Endothelial cell of umbilical vein (primary cell): ENCODE measurements at regions not wholly inside any gene's neighbourhood (a gene's known extent, or its start where the extent isn't known, plus 50 kb on each side); places are given as distances from the start of the nearest gene placed in this dataset.
"Not testable (repeated sequence)": the region's sequence is repeated elsewhere in the genome, so short reads cannot be mapped to it uniquely, and the experiment has no call there.

Experiments
- BruUV-seq: library from RNA; stranded (reverse); fragments of 400-500 nt; replicated peaks from 2 replicates; lab custom pipeline; 2021; lab: Mats Ljungman, UMichigan
- CTCF ChIA-PET: fragments of 300-600, 350-600 bp; sonication (Branson Sonifier 250); formaldehyde crosslinking; loops from one replicate; lab custom pipeline; 2021; ENCODE audit warnings: antibody characterized with exemption, inconsistent platforms; lab: Charles Lee
- POLR2A ChIA-PET: fragments of 300-600, 350-600 bp; sonication (Branson Sonifier 250); formaldehyde crosslinking; loops from one replicate; lab custom pipeline; 2021; ENCODE audit warnings: antibody characterized with exemption, inconsistent platforms; lab: Charles Lee
- DNase-seq: peaks from one replicate; pipeline ENCODE4 v3.0.0-alpha.2; 2011; ENCODE audit warnings: low read depth, low spot score
- FAIRE-seq: peaks from 2 replicates; lab custom pipeline; 2011; peaks lifted over from hg19 to GRCh38; lab: Jason Lieb, UNC
- H2AFZ ChIP-seq: 2 replicates; pipeline ENCODE4 v1.6.0; 2012; ENCODE audit warnings: low read depth, low read length, control low read depth, inconsistent platforms
- H3K27ac ChIP-seq: 2 replicates; pipeline ENCODE4 v1.5.1; 2011; ENCODE audit warnings: low read depth, mild to moderate bottlenecking, control low read depth, low read length, moderate library complexity; ENCODE audit not compliant: insufficient read depth
- H3K27me3 ChIP-seq, 2 experiments: 2 replicates each; pipeline versions ENCODE4 v1.6.0 to v1.6.1; 2011; ENCODE audit warnings: low read length in 2 of 2, mixed read lengths in 1 of 2; ENCODE audit not compliant: control insufficient read depth in 2 of 2, insufficient read depth in 2 of 2
- H3K36me3 ChIP-seq, 2 experiments: 2 replicates in 1 of 2; 3 replicates in 1 of 2; pipeline ENCODE4 v1.5.1; 2011; ENCODE audit warnings: low read length in 2 of 2, mild to moderate bottlenecking in 1 of 2, moderate library complexity in 1 of 2; ENCODE audit not compliant: control insufficient read depth in 2 of 2, insufficient read depth in 2 of 2; ENCODE audit errors: extremely low read depth in 1 of 2
- H3K4me1 ChIP-seq: 3 replicates; pipeline ENCODE4 v1.5.1; 2011; ENCODE audit warnings: mild to moderate bottlenecking, low read length; ENCODE audit not compliant: control insufficient read depth, insufficient read depth; ENCODE audit errors: extremely low read depth
- H3K4me2 ChIP-seq: 2 replicates; pipeline ENCODE4 v1.6.1; 2011; ENCODE audit warnings: low read length, control low read depth, mixed read lengths; ENCODE audit not compliant: insufficient read depth
- H3K4me3 ChIP-seq, 3 experiments: fragments of 200-600 bp in 1 of 3; sonication (generic), shearing (Covaris generic) in 1 of 3; replicated peaks in 1 of 3; 2 replicates each; pipeline ENCODE4 v1.5.1; 2011 to 2016; ENCODE audit warnings: control low read depth in 3 of 3, low read length in 3 of 3, mild to moderate bottlenecking in 2 of 3, inconsistent platforms in 1 of 3, low read depth in 1 of 3, moderate library complexity in 1 of 3; ENCODE audit not compliant: insufficient read depth in 1 of 3
- H3K79me2 ChIP-seq: 2 replicates; pipeline ENCODE4 v1.6.0; 2012; ENCODE audit warnings: low read length, inconsistent platforms; ENCODE audit not compliant: control insufficient read depth, insufficient read depth
- H3K9ac ChIP-seq: replicated peaks from 2 replicates; pipeline ENCODE3; 2011; ENCODE audit warnings: low read length, control low read depth; ENCODE audit not compliant: insufficient read depth; ENCODE audit errors: extremely low read depth
- H3K9me1 ChIP-seq: replicated peaks from 3 replicates; pipeline ENCODE4 v1.6.0; 2011; ENCODE audit warnings: mild to moderate bottlenecking, low read length; ENCODE audit not compliant: control insufficient read depth, insufficient read depth; ENCODE audit errors: extremely low read depth
- H3K9me3 ChIP-seq: replicated peaks from 2 replicates; pipeline ENCODE4 v1.5.1; 2012; ENCODE audit warnings: low read length, inconsistent platforms; ENCODE audit not compliant: control insufficient read depth, insufficient read depth
- H4K20me1 ChIP-seq: replicated peaks from 2 replicates; pipeline ENCODE3; 2011; ENCODE audit warnings: mild to moderate bottlenecking, low read length; ENCODE audit not compliant: control insufficient read depth, insufficient read depth; ENCODE audit errors: extremely low read depth
- CTCF ChIP-seq, 2 donors: IDR thresholded peaks; 1 replicate in 1 of 2; 2 replicates in 1 of 2; pipeline ENCODE4 v1.5.1; 2011; ENCODE audit warnings: low read length in 2 of 2, mild to moderate bottlenecking in 2 of 2, moderate library complexity in 2 of 2, control low read depth in 1 of 2, inconsistent platforms in 1 of 2, low read depth in 1 of 2; ENCODE audit not compliant: insufficient read depth in 1 of 2; ENCODE audit errors: extremely low read depth in 1 of 2
- EZH2 ChIP-seq: IDR thresholded peaks from 2 replicates; pipeline ENCODE4 v1.6.1; 2012; ENCODE audit warnings: borderline replicate concordance, low read depth, mild to moderate bottlenecking, moderate library complexity, low read length, inconsistent platforms; ENCODE audit not compliant: severe bottlenecking
- FOS ChIP-seq: IDR thresholded peaks from 2 replicates; pipeline ENCODE4 v1.6.1; 2011; ENCODE audit warnings: mild to moderate bottlenecking, low read length, moderate library complexity, borderline replicate concordance; ENCODE audit not compliant: insufficient read depth
- GATA2 ChIP-seq: IDR thresholded peaks from 2 replicates; pipeline ENCODE4 v1.7.0; 2011; ENCODE audit warnings: low read depth, mild to moderate bottlenecking, moderate library complexity, mixed read lengths, low read length; ENCODE audit not compliant: insufficient read length, insufficient read depth
- JUN ChIP-seq: IDR thresholded peaks from 2 replicates; pipeline ENCODE4 v1.6.1; 2011; ENCODE audit warnings: borderline replicate concordance, low read depth; ENCODE audit not compliant: insufficient read length, insufficient read depth
- MAX ChIP-seq: IDR thresholded peaks from 2 replicates; pipeline ENCODE4 v1.6.1; 2011; ENCODE audit not compliant: insufficient read depth, insufficient read length
- MYC ChIP-seq: IDR thresholded peaks from one replicate; pipeline ENCODE4 v1.6.1; 2011; ENCODE audit warnings: mild to moderate bottlenecking, low read depth, low read length
- POLR2A ChIP-seq: IDR thresholded peaks from 2 replicates; pipeline ENCODE4 v1.6.1; 2012; ENCODE audit warnings: low read depth, mild to moderate bottlenecking, control low read depth, low read length
- POLR2AphosphoS5 ChIP-seq: IDR thresholded peaks from 2 replicates; pipeline ENCODE4 v1.6.1; 2012; ENCODE audit warnings: low read depth, mild to moderate bottlenecking, control low read depth, low read length, moderate library complexity; ENCODE audit not compliant: insufficient read depth
- dilution Hi-C: fragments of 300-500 bp; cut with MboI; formaldehyde crosslinking; loops from one replicate; pipeline ENCODE4 v1.15.0; 2019; ENCODE audit warnings: low sequenced_read_pairs; ENCODE audit not compliant: extremely low pct_ligation_motif_present
- intact Hi-C: fragments of 100-400 bp; cut with micrococcal nuclease; formaldehyde crosslinking; loops from one replicate; pipeline ENCODE4 v1.10.0; 2022

DNA sequence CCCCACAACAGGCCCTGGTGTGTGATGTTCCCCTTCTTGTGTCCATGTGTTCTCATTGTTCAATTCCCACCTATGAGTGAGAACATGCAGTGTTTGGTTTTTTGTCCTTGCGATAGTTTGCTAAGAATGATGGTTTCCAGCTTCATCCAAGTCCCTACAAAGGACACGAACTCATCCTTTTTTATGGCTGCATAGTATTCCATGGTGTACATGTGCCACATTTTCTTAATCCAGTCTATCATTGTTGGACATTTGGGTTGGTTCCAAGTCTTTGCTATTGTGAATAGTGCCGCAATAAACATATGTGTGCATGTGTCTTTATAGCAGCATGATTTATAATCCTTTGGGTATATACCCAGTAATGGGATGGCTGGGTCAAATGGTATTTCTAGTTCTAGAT is 53.0 kb upstream of the TNFAIP3 start:
- BruUV-seq, FAIRE-seq, DNase-seq, H3K9me3 ChIP-seq, POLR2A ChIA-PET, H2AFZ ChIP-seq, H3K9me1 ChIP-seq, intact Hi-C loops, H3K4me1 ChIP-seq, H3K27me3 ChIP-seq, H3K4me3 ChIP-seq, H3K79me2 ChIP-seq, dilution Hi-C loops, CTCF ChIA-PET, H3K27ac ChIP-seq, H4K20me1 ChIP-seq, H3K4me2 ChIP-seq, H3K9ac ChIP-seq, H3K36me3 ChIP-seq: not testable (repeated sequence)

- Histone ChIP-seq H2AFZ (no peak overlapping the region), H3K9ac (no peak overlapping the region), H3K79me2 (no peaks in the 10 kb centered on the region), H3K4me3 (no peak overlapping the region), H3K27me3 (no peaks in the 10 kb centered on the region), H3K9me3 (no peaks in the 10 kb centered on the region), H3K4me2 (no peak overlapping the region), H3K9me1 (no peaks in the 10 kb centered on the region), H3K4me1 (peaks cover 7% of the 10 kb centered on the region), H4K20me1 (no peaks in the 10 kb centered on the region), H3K27ac (no peak overlapping the region), H3K36me3 (no peaks in the 10 kb centered on the region)
- DNase-seq (no peak), FAIRE-seq (no peak)
- ChIA-PET CTCF (interaction anchor here (1.0 kb wide), 1 partner anchor 16 kb away, joined by 5 read pairs; no protein-coding TSS in a partner anchor), POLR2A (no interaction called here)
- BruUV-seq: no TSS peak
- no peak for TF ChIP-seq POLR2AphosphoS5
- no peak for TF ChIP-seq EZH2
- no peak for TF ChIP-seq JUN
- TF ChIP-seq FOS: no peak
- TF ChIP-seq MAX: no peak
- no peak for TF ChIP-seq CTCF (IDR thresholded peaks at IDR 0.05; ENCODE audit: extremely low read depth in 1 of 2, insufficient read depth in 1 of 2, low read depth in 1 of 2, low read length in 2 of 2)
- TF ChIP-seq POLR2A: no peak
- TF ChIP-seq MYC: no peak
- TF ChIP-seq GATA2: no peak
- intact Hi-C loops: no loop called here
- dilution Hi-C loops: no loop called here
Measured at GRCh38 chr6:137815692-137816091, 51.4 kb upstream of the TNFAIP3 start.
